HepG2 (cell line): ENCODE measurements at regions not wholly inside any gene's neighbourhood (a gene's known extent, or its start where the extent isn't known, plus 50 kb on each side); places are given as distances from the start of the nearest gene placed in this dataset.

Experiments
- ATF3 ChIP-seq: sonication (generic); formaldehyde crosslinking; IDR thresholded peaks from 2 replicates; pipeline ENCODE4 v1.4.0; 2020; ENCODE audit warnings: missing genetic modification reagents
- CEBPG ChIP-seq: IDR thresholded peaks from 2 replicates; pipeline ENCODE4 v1.6.1; 2016
- CREB3 ChIP-seq: sonication (generic); formaldehyde crosslinking; IDR thresholded peaks from 2 replicates; pipeline ENCODE4 v1.5.0; 2020; ENCODE audit warnings: missing genetic modification reagents
- CTCF ChIP-seq: sonication (generic); formaldehyde crosslinking; IDR thresholded peaks from 2 replicates; pipeline ENCODE4 v1.5.0; 2020; ENCODE audit warnings: mild to moderate bottlenecking, missing genetic modification reagents, moderate library complexity
- FOXA1 ChIP-seq, 2 experiments: fragments of 450-650 bp in 1 of 2; sonication (generic) in 1 of 2; formaldehyde crosslinking in 1 of 2; IDR thresholded peaks; 2 replicates each; pipeline versions ENCODE4 v1.4.0 to v1.6.1; 2016 to 2020; ENCODE audit warnings: missing genetic modification reagents in 1 of 2
- MEIS2 ChIP-seq: sonication (generic); formaldehyde crosslinking; IDR thresholded peaks from 2 replicates; pipeline ENCODE4 v1.9.0; 2021; ENCODE audit warnings: mild to moderate bottlenecking, missing genetic modification reagents
- MTF2 ChIP-seq: sonication (generic); formaldehyde crosslinking; IDR thresholded peaks from 2 replicates; pipeline ENCODE4 v1.5.0; 2020; ENCODE audit warnings: missing genetic modification reagents, borderline replicate concordance
- MXD1 ChIP-seq: sonication (generic); formaldehyde crosslinking; IDR thresholded peaks from 2 replicates; pipeline ENCODE4 v1.4.0; 2020; ENCODE audit warnings: mild to moderate bottlenecking, missing genetic modification reagents
- MYC ChIP-seq: sonication (generic); formaldehyde crosslinking; IDR thresholded peaks from 2 replicates; pipeline ENCODE4 v1.9.0; 2021; ENCODE audit warnings: missing genetic modification reagents, borderline replicate concordance
- RCOR2 ChIP-seq: IDR thresholded peaks from 2 replicates; pipeline ENCODE4 v1.6.1; 2016; ENCODE audit warnings: missing biosample characterization, missing genetic modification reagents
- TCF12 ChIP-seq, 2 experiments: fragments of 450-650 bp in 1 of 2; sonication (generic) in 1 of 2; formaldehyde crosslinking in 1 of 2; IDR thresholded peaks; 2 replicates each; pipeline versions ENCODE4 v1.6.1 to v1.8.0; 2017 to 2022; ENCODE audit warnings: antibody characterized with exemption in 1 of 2, mild to moderate bottlenecking in 1 of 2, missing genetic modification reagents in 1 of 2, moderate library complexity in 1 of 2
- TFDP2 ChIP-seq: sonication (generic); formaldehyde crosslinking; IDR thresholded peaks from 2 replicates; pipeline ENCODE4 v1.4.0; 2020; ENCODE audit warnings: missing genetic modification reagents
- TRAFD1 ChIP-seq: sonication (generic); formaldehyde crosslinking; IDR thresholded peaks from 2 replicates; pipeline ENCODE4 v1.5.1; 2020; ENCODE audit warnings: missing genetic modification reagents, mild to moderate bottlenecking, borderline replicate concordance
- ZEB1 ChIP-seq: IDR thresholded peaks from 2 replicates; pipeline ENCODE4 v1.6.1; 2012; ENCODE audit warnings: mild to moderate bottlenecking, low read depth, inconsistent platforms; ENCODE audit not compliant: insufficient replicate concordance
- ZNF160 ChIP-seq: sonication (generic); formaldehyde crosslinking; IDR thresholded peaks from 2 replicates; pipeline ENCODE4 v1.8.0; 2022; ENCODE audit warnings: mild to moderate bottlenecking, inconsistent platforms, missing genetic modification reagents
- ZNF367 ChIP-seq: sonication (generic); formaldehyde crosslinking; IDR thresholded peaks from 2 replicates; pipeline ENCODE4 v1.4.0; 2020; ENCODE audit warnings: missing genetic modification reagents, borderline replicate concordance
- ZNF547 ChIP-seq: sonication (generic); formaldehyde crosslinking; IDR thresholded peaks from 2 replicates; pipeline ENCODE4 v1.5.1; 2020; ENCODE audit warnings: mild to moderate bottlenecking, missing genetic modification reagents
- ZNF570 ChIP-seq: sonication (generic); formaldehyde crosslinking; IDR thresholded peaks from 2 replicates; pipeline ENCODE4 v1.4.0; 2020; ENCODE audit warnings: mild to moderate bottlenecking, missing genetic modification reagents, borderline replicate concordance
- ZNF605 ChIP-seq: sonication (generic); formaldehyde crosslinking; IDR thresholded peaks from 2 replicates; pipeline ENCODE4 v1.8.0; 2022; ENCODE audit warnings: mild to moderate bottlenecking, missing genetic modification reagents

GRCh38 chr2:7356909-7357584 is 439.8 kb downstream of the RNF144A start (continued):
- TF ChIP-seq CREB3 (CRISPR knock-in tag) (no peak), RCOR2 (CRISPR knock-in tag) (0 out of 2 replicates have a peak, but pooled peaks have one; percentile 56), TRAFD1 (CRISPR knock-in tag) (no peak), ATF3 (CRISPR knock-in tag) (no peak), MXD1 (CRISPR knock-in tag) (no peak; the same call in 1 of the 2 replicates), MYC (CRISPR knock-in tag) (peak; percentile 69; the same call in 1 of the 2 replicates), ZNF367 (CRISPR knock-in tag) (no peak), TFDP2 (no peak), MEIS2 (CRISPR knock-in tag) (0 out of 2 replicates have a peak, but pooled peaks have one; percentile 43), CEBPG (peak; percentile 86), ZNF605 (CRISPR knock-in tag) (no peak), MTF2 (peak; percentile 87; the same call in 1 of the 2 replicates), ZEB1 (peak; percentile 99), FOXA1 (IDR thresholded peaks at IDR 0.05) (no peak), FOXA1 (CRISPR knock-in tag; IDR thresholded peaks at IDR 0.05) (0 out of 2 replicates have a peak, but pooled peaks have one; percentile 3), ZNF160 (CRISPR knock-in tag) (peak; percentile 17; the same call in 1 of the 2 replicates), CTCF (peak; percentile 72), ZNF547 (CRISPR knock-in tag) (no peak), ZNF570 (CRISPR knock-in tag) (no peak), TCF12 (IDR thresholded peaks at IDR 0.05) (no peak), TCF12 (CRISPR knock-in tag; IDR thresholded peaks at IDR 0.05) (0 out of 2 replicates have a peak, but pooled peaks have one; percentile 36)
